Adrenal gland (tissue), 9 donors: ENCODE measurements at regions not wholly inside any gene's neighbourhood (a gene's known extent, or its start where the extent isn't known, plus 50 kb on each side); places are given as distances from the start of the nearest gene placed in this dataset.

Experiments
- DNase-seq, 7 donors: peaks; one replicate each; pipeline ENCODE4 v3.0.0-alpha.2; 2019 to 2020
- H3K27ac ChIP-seq, 5 donors: fragments of 200-600 bp; sonication (generic) in 4 of 5; 1 replicate in 3 of 5; 2 replicates in 2 of 5; pipeline versions ENCODE4 v1.5.1 to v1.8.0; 2016 to 2020; ENCODE audit warnings: mild to moderate bottlenecking in 1 of 5
- H3K27me3 ChIP-seq: fragments of 200-600 bp; 2 replicates; pipeline ENCODE4 v1.8.0; 2021
- H3K36me3 ChIP-seq, 2 donors: fragments of 200-600 bp; replicated peaks in 1 of 2; 1 replicate in 1 of 2; 2 replicates in 1 of 2; pipeline versions ENCODE4 v1.5.1 to v1.8.0; 2018 to 2022
- H3K4me1 ChIP-seq, 2 donors: fragments of 200-600 bp; replicated peaks in 1 of 2; 1 replicate in 1 of 2; 2 replicates in 1 of 2; pipeline versions ENCODE4 v1.5.1 to v1.8.0; 2018 to 2021
- H3K4me3 ChIP-seq, 4 donors: fragments of 200-600 bp; sonication (generic) in 3 of 4; one replicate each; pipeline ENCODE4 v1.5.1; 2016 to 2018
- H3K9me3 ChIP-seq, 3 donors: fragments of 200-600 bp; sonication (generic) in 1 of 3; replicated peaks in 1 of 3; 1 replicate in 2 of 3; 2 replicates in 1 of 3; pipeline versions ENCODE4 v1.5.1 to v1.8.0; 2016 to 2021
- CTCF ChIP-seq, 6 experiments: fragments of 450-650 bp in 4 of 6; fragments of 200-600 bp in 2 of 6; sonication (generic) in 1 of 6; IDR thresholded peaks; 1 replicate in 5 of 6; 2 replicates in 1 of 6; pipeline versions ENCODE4 v1.5.1 to v1.8.0; 2016 to 2021; ENCODE audit warnings: antibody characterized with exemption in 6 of 6, mild to moderate bottlenecking in 2 of 6, moderate library complexity in 1 of 6
- POLR2A ChIP-seq, 2 donors: fragments of 450-650 bp; IDR thresholded peaks; one replicate each; pipeline ENCODE4 v1.6.1; 2017; ENCODE audit warnings: antibody characterized with exemption in 2 of 2, mild to moderate bottlenecking in 2 of 2, moderate library complexity in 1 of 2
- WGBS, 4 donors: extraction: QIAGEN DNeasy Blood & Tissue Kit in 2 of 4; methylation state at CpG; one replicate each; pipeline versions ENCODE4 v1.1.5 to v1.1.7; 2013 to 2017; 5-methylcytosine and 5-hydroxymethylcytosine counted together
- intact Hi-C, 2 donors: fragments of 100-400 bp; cut with DNase I; formaldehyde crosslinking; loops; one replicate each; pipeline versions ENCODE4 v1.14.1 to v1.15.0; 2022 to 2023
- small RNA-seq, 2 donors: library from RNA; depleted of rRNA; stranded (forward); fragments of <200 nt; gene quantifications; one replicate each; pipeline ENCODE3, GENCODE V24; 2016
- donor health status: healthy with polysubstance abuse.
- donor health status: Bipolar disorder and iron deficiency.
- donor health status: DM: yes; HTN: yes; CAD: no.
- donor health status: DM: no; HTN: no; CAD: no.
- donor health status: DM: no; HTN: no; CAD: no.

- peak overlapping the region in 1 of 4 donors; percentile 44 for H3K4me3 ChIP-seq
- peak overlapping the region; percentile 11 to 70 (median 49) for H3K27ac ChIP-seq
- H3K27me3 ChIP-seq, result no peaks in the 10 kb centered on the region
- DNase-seq, result peak in 5 of 7 donors; percentile 30 to 67 (median 38)
- TF ChIP-seq CTCF (IDR thresholded peaks at IDR 0.05), result no peak
- no peak for TF ChIP-seq POLR2A (IDR thresholded peaks at IDR 0.05)
- WGBS, 4 donors, result 4 to 6% (median 5%) methylated on average over 18 of the region's 18 CpGs
- no peaks in the 10 kb centered on the region for H3K36me3 ChIP-seq
- H3K4me1 ChIP-seq, result peaks cover 7 to 17% of the 10 kb centered on the region in 2 donors
- intact Hi-C loops, result loop anchor here in 1 of 2 donors (10.0 kb wide), 1 partner anchor 243 kb away; no protein-coding TSS in a partner anchor
- no peaks in the 10 kb centered on the region for H3K9me3 ChIP-seq
Observed at GRCh38 chr6:26311385-26312095, 53.5 kb upstream of the BTN3A2 start.

- Histone ChIP-seq H3K27me3 (no peaks in the 10 kb centered on the region), H3K4me3 (peak overlapping the region in 1 of 4 donors; percentile 44), H3K36me3 (no peaks in the 10 kb centered on the region), H3K9me3 (no peaks in the 10 kb centered on the region), H3K4me1 (peaks cover 7 to 17% of the 10 kb centered on the region in 2 donors), H3K27ac (peak overlapping the region; percentile 11 to 70 (median 49))
- intact Hi-C loops, result loop anchor here in 1 of 2 donors (10.0 kb wide), 1 partner anchor 243 kb away; no protein-coding TSS in a partner anchor
- DNase-seq, result no peak
- WGBS, 4 donors, result 5 to 6% (median 5%) methylated on average over 6 of the region's 6 CpGs
- no peak for TF ChIP-seq CTCF (IDR thresholded peaks at IDR 0.05)
- no peak for TF ChIP-seq POLR2A (IDR thresholded peaks at IDR 0.05)
Observed at GRCh38 chr6:26312096-26312463, 52.9 kb upstream of the BTN3A2 start.

- Histone ChIP-seq H3K36me3 (no peaks in the 10 kb centered on the region), H3K9me3 (no peaks in the 10 kb centered on the region), H3K27me3 (no peaks in the 10 kb centered on the region), H3K4me3 (peak overlapping the region in 3 of 4 donors; percentile 13 to 69 (median 44)), H3K4me1 (peaks cover 7 to 17% of the 10 kb centered on the region in 2 donors), H3K27ac (peak overlapping the region in 4 of 5 donors; percentile 27 to 70 (median 58))
- intact Hi-C loops, result loop anchor here in 1 of 2 donors (10.0 kb wide), 1 partner anchor 242 kb away; no protein-coding TSS in a partner anchor
- TF ChIP-seq CTCF (IDR thresholded peaks at IDR 0.05) (no peak), POLR2A (IDR thresholded peaks at IDR 0.05) (no peak)
- peak; percentile 69 to 93 (median 81) for DNase-seq
- 1 to 2% (median 1%) methylated on average over 31 to 34 of the region's 34 CpGs for WGBS, 4 donors
Observed at GRCh38 chr6:26312501-26313397, 52.2 kb upstream of the BTN3A2 start.

Small RNA genes in the stretch of these regions (small RNA-seq; reads per million reads assigned to genes)
- 0 reads per million in 2 donors for gene AL031777.2
- 0.42 to 0.71 reads per million in 2 donors for gene HIST1H2AD
- gene HIST1H2APS3, result 0 reads per million in 2 donors
- gene HIST1H4G, result 0 reads per million in 2 donors
- 0 reads per million in 2 donors for gene LARP1P1
